GM12873 (cell line): ENCODE measurements at regions not wholly inside any gene's neighbourhood (a gene's known extent, or its start where the extent isn't known, plus 50 kb on each side); places are given as distances from the start of the nearest gene placed in this dataset.

Source experiments
- CTCF ChIP-seq: IDR thresholded peaks from 2 replicates; pipeline ENCODE4 v1.5.1; 2012; ENCODE audit warnings: low read depth, mild to moderate bottlenecking, moderate library complexity, low read length, control low read depth; ENCODE audit not compliant: insufficient read depth; ENCODE audit errors: missing control alignments

- TF ChIP-seq CTCF, result no peak
These were observed 1039.7 kb downstream of the RAPGEF2 start for GRCh38 chr4:160142579-160142978.

GRCh38 chr4:160143574-160143973, 1040.7 kb downstream of the RAPGEF2 start:
- TF ChIP-seq CTCF, result no peak

- TF ChIP-seq CTCF, result no peak
These were observed 1056.6 kb downstream of the RAPGEF2 start for GRCh38 chr4:160159457-160159856.

- no peak for TF ChIP-seq CTCF
These were observed 1058.1 kb downstream of the RAPGEF2 start for GRCh38 chr4:160161026-160161425.

- TF ChIP-seq CTCF, result no peak
These were observed 1072.3 kb downstream of the RAPGEF2 start for GRCh38 chr4:160175064-160175643.

GRCh38 chr4:160180211-160180610, 1077.3 kb downstream of the RAPGEF2 start:
- TF ChIP-seq CTCF, result no peak

GRCh38 chr4:160182727-160183126, 1079.8 kb downstream of the RAPGEF2 start:
- no peak for TF ChIP-seq CTCF
